ENCODE measurements at regions not wholly inside any gene's neighbourhood (a gene's known extent, or its start where the extent isn't known, plus 50 kb on each side); places are given as distances from the start of the nearest gene placed in this dataset.

- no peak for DNase-seq
- no peaks in the 10 kb centered on the region for H3K36me3 ChIP-seq (ENCODE audit: control insufficient read depth in 4 of 4, insufficient read depth in 4 of 4, low read length in 4 of 4)
- ATAC-seq (ENCODE audit: insufficient read depth, low FRiP score) = no peak
- WGBS, 2 donors = 75 to 76% methylated on average over 4 of the region's 4 CpGs
- H3K9me3 ChIP-seq (ENCODE audit: control insufficient read depth in 4 of 4, insufficient read depth in 3 of 4, low read length in 3 of 4) = no peaks in the 10 kb centered on the region
- H3K9ac ChIP-seq (ENCODE audit: insufficient read depth in 1 of 2, low read length in 2 of 2) = no peak overlapping the region
- H3K27ac ChIP-seq (ENCODE audit: low read depth in 1 of 2, low read length in 1 of 2) = no peak overlapping the region
- TF ChIP-seq CTCF (IDR thresholded peaks at IDR 0.05; ENCODE audit: control extremely low read depth, extremely low read depth) = no peak
- H3K27me3 ChIP-seq (ENCODE audit: control insufficient read depth in 3 of 3, insufficient read depth in 3 of 3, low read length in 2 of 3) = peaks cover 0 to 17% (median 0%) of the 10 kb centered on the region in 3 donors
- H3K4me1 ChIP-seq (ENCODE audit: control insufficient read depth in 5 of 5, insufficient read depth in 5 of 5, low read length in 5 of 5) = peaks cover 0 to 7% (median 0%) of the 10 kb centered on the region in 5 donors
- H3K4me3 ChIP-seq = no peak overlapping the region
Measured at GRCh38 chr10:131438665-131439064, 127.1 kb upstream of the TCERG1L start.

- Histone ChIP-seq H3K9me3 (ENCODE audit: control insufficient read depth in 4 of 4, insufficient read depth in 3 of 4, low read length in 3 of 4) (no peaks in the 10 kb centered on the region), H3K4me3 (no peak overlapping the region), H3K36me3 (ENCODE audit: control insufficient read depth in 4 of 4, insufficient read depth in 4 of 4, low read length in 4 of 4) (no peaks in the 10 kb centered on the region), H3K27me3 (ENCODE audit: control insufficient read depth in 3 of 3, insufficient read depth in 3 of 3, low read length in 2 of 3) (peaks cover 0 to 17% (median 0%) of the 10 kb centered on the region in 3 donors), H3K27ac (ENCODE audit: low read depth in 1 of 2, low read length in 1 of 2) (no peak overlapping the region), H3K9ac (ENCODE audit: insufficient read depth in 1 of 2, low read length in 2 of 2) (no peak overlapping the region), H3K4me1 (ENCODE audit: control insufficient read depth in 5 of 5, insufficient read depth in 5 of 5, low read length in 5 of 5) (peaks cover 0 to 7% (median 0%) of the 10 kb centered on the region in 5 donors)
- WGBS, 2 donors = 76 to 85% methylated on average over 6 of the region's 6 CpGs
- no peak for ATAC-seq (ENCODE audit: insufficient read depth, low FRiP score)
- no peak for DNase-seq
- no peak for TF ChIP-seq CTCF (IDR thresholded peaks at IDR 0.05; ENCODE audit: control extremely low read depth, extremely low read depth)
Measured at GRCh38 chr10:131439705-131440104, 128.2 kb upstream of the TCERG1L start.

- DNase-seq (no peak), ATAC-seq (ENCODE audit: insufficient read depth, low FRiP score) (no peak)
- no peak overlapping the region for H3K4me3 ChIP-seq
- H3K27me3 ChIP-seq (ENCODE audit: control insufficient read depth in 3 of 3, insufficient read depth in 3 of 3, low read length in 2 of 3) = peaks cover 0 to 14% (median 0%) of the 10 kb centered on the region in 3 donors
- WGBS, 2 donors = 73 to 77% methylated on average over 33 of the region's 33 CpGs
- no peaks in the 10 kb centered on the region for H3K9me3 ChIP-seq (ENCODE audit: control insufficient read depth in 4 of 4, insufficient read depth in 3 of 4, low read length in 3 of 4)
- TF ChIP-seq CTCF (IDR thresholded peaks at IDR 0.05; ENCODE audit: control extremely low read depth, extremely low read depth) = no peak
- H3K27ac ChIP-seq (ENCODE audit: low read depth in 1 of 2, low read length in 1 of 2) = no peak overlapping the region
- no peak overlapping the region for H3K9ac ChIP-seq (ENCODE audit: insufficient read depth in 1 of 2, low read length in 2 of 2)
- H3K4me1 ChIP-seq (ENCODE audit: control insufficient read depth in 5 of 5, insufficient read depth in 5 of 5, low read length in 5 of 5) = peaks cover 0 to 7% (median 0%) of the 10 kb centered on the region in 5 donors
- no peaks in the 10 kb centered on the region for H3K36me3 ChIP-seq (ENCODE audit: control insufficient read depth in 4 of 4, insufficient read depth in 4 of 4, low read length in 4 of 4)
Measured at GRCh38 chr10:131440405-131441360, 129.2 kb upstream of the TCERG1L start.
